Bronchial epithelial cell (primary cell): ENCODE measurements at regions not wholly inside any gene's neighbourhood (a gene's known extent, or its start where the extent isn't known, plus 50 kb on each side); places are given as distances from the start of the nearest gene placed in this dataset.

ENCODE experiments used
- DNase-seq: peaks from one replicate; pipeline ENCODE4 v3.0.0-alpha.2; 2010; ENCODE audit warnings: low read depth
- FAIRE-seq: peaks from 2 replicates; lab custom pipeline; 2011; peaks lifted over from hg19 to GRCh38; lab: Jason Lieb, UNC
- H3K27me3 ChIP-seq: 2 replicates; pipeline ENCODE4 v1.5.1; 2011; ENCODE audit warnings: low read length; ENCODE audit not compliant: control insufficient read depth, insufficient read depth
- H3K36me3 ChIP-seq: 2 replicates; pipeline ENCODE4 v1.5.1; 2011; ENCODE audit warnings: low read length; ENCODE audit not compliant: control insufficient read depth, insufficient read depth
- H3K4me3 ChIP-seq: 2 replicates; pipeline ENCODE4 v1.5.1; 2011; ENCODE audit warnings: mild to moderate bottlenecking, low read depth, low read length, control low read depth
- TF ChIP-seq, protein P1 (sequence below): IDR thresholded peaks from 2 replicates; pipeline ENCODE4 v1.5.1; 2011; ENCODE audit warnings: mild to moderate bottlenecking, moderate library complexity, low read length, control low read depth, inconsistent platforms; ENCODE audit not compliant: insufficient read depth, severe bottlenecking

DNA sequence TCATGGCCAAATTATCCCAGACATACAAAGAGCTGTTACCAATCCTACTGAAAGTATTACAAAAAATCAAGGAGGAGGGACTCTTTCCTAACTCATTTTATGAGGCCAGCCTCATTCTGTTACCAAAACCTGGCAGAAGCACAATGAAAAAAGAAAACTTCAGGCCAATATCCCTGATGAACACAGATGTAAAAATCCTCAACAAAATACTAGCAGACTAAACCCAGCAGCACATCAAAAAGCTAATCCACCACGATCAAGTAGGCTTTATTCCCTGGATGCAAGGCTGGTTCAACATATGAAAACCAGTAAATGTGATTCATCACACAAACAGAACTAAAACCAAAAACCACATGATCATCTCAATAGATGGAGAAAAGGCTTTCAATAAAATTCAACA lies 109.2 kb downstream of the C6orf118 start:
- FAIRE-seq (no peak), DNase-seq (no peak)
- TF ChIP-seq, protein P1, sequence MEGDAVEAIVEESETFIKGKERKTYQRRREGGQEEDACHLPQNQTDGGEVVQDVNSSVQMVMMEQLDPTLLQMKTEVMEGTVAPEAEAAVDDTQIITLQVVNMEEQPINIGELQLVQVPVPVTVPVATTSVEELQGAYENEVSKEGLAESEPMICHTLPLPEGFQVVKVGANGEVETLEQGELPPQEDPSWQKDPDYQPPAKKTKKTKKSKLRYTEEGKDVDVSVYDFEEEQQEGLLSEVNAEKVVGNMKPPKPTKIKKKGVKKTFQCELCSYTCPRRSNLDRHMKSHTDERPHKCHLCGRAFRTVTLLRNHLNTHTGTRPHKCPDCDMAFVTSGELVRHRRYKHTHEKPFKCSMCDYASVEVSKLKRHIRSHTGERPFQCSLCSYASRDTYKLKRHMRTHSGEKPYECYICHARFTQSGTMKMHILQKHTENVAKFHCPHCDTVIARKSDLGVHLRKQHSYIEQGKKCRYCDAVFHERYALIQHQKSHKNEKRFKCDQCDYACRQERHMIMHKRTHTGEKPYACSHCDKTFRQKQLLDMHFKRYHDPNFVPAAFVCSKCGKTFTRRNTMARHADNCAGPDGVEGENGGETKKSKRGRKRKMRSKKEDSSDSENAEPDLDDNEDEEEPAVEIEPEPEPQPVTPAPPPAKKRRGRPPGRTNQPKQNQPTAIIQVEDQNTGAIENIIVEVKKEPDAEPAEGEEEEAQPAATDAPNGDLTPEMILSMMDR, result no peak
- Histone ChIP-seq H3K4me3 (no peak overlapping the region), H3K36me3 (no peaks in the 10 kb centered on the region), H3K27me3 (no peaks in the 10 kb centered on the region)

DNA sequence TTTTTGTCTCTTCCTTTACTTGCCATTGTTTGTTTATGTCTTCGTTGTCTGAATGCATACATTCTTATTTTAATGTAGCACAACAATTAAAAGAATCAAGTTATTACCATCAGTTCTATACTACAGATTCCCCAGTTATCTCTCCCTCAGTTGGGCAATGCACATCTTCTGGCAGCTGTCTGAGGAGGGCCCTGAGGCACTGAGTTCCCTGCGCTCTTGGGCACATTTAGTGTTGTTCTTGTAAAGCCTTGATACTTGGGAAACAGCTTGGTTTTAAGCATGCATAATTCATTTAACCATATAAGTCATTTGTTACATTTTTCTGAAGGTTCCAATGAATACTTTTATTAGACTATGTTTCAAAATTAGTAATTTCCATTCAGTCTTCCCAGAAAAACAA lies 117.9 kb downstream of the C6orf118 start:
- DNase-seq (no peak), FAIRE-seq (no peak)
- no peak overlapping the region for H3K4me3 ChIP-seq
- no peaks in the 10 kb centered on the region for H3K27me3 ChIP-seq
- H3K36me3 ChIP-seq, result no peaks in the 10 kb centered on the region
- TF ChIP-seq, protein P1, result no peak

DNA sequence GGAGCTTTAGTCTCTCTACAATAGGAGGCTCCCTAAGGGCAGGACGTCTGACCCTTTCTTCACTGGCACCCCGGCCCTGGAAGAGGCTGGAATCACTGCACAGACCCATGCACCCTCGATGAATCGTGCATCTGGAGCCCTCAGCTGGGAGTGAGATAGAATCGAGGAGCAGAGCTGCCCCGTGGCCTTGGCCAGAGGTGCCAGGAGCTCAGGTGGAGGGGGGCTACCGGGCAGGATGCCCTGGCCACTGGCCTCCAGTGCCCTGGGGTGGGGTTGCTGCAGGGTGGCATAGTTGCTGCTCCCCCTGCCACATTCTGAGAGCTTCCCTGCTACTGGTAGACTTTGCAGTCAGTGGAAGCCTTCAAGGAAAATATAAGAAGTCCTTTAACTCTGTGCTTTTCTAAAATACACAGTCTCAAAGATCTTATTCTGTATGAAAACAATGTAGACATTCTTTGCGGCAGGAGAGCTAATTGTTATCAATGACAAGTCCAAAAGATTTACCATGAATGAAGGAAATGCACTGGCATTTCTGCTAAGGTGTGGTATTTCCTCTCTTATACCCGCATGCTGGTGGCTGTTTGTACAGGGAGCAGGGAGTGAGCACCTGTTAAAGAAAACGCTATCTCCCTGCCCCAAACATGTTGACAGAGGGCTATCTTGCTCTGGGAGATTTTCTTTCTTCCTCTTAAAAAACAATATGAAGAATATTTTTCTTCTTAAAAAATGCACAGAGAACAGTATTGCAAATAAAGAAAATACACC lies 122.8 kb downstream of the C6orf118 start:
- no peak for FAIRE-seq
- no peaks in the 10 kb centered on the region for H3K36me3 ChIP-seq
- no peak for DNase-seq
- no peaks in the 10 kb centered on the region for H3K27me3 ChIP-seq
- TF ChIP-seq, protein P1, result no peak
- no peak overlapping the region for H3K4me3 ChIP-seq

DNA sequence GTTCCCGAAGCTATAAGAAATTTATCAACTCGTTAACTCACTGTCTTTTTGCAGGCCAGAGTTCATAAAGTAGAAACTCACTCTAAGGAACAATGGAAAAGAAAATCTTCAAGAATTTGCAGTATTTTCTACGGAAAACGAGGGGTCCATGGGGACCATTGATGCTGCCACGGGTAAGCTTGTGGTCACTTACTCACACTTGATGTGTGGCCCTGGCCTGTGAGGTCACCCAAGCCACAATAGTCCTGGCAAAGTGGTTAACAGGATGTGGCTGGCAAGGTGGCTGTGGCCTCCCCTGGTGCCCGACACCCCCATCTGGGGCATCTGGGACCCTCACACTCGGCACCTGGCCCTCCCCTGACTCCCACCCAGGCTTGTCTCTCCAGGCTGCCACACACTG lies 123.4 kb downstream of the C6orf118 start:
- FAIRE-seq, result no peak
- TF ChIP-seq, protein P1, result no peak
- Histone ChIP-seq H3K27me3 (no peaks in the 10 kb centered on the region), H3K36me3 (no peaks in the 10 kb centered on the region), H3K4me3 (no peak overlapping the region)
- no peak for DNase-seq

DNA sequence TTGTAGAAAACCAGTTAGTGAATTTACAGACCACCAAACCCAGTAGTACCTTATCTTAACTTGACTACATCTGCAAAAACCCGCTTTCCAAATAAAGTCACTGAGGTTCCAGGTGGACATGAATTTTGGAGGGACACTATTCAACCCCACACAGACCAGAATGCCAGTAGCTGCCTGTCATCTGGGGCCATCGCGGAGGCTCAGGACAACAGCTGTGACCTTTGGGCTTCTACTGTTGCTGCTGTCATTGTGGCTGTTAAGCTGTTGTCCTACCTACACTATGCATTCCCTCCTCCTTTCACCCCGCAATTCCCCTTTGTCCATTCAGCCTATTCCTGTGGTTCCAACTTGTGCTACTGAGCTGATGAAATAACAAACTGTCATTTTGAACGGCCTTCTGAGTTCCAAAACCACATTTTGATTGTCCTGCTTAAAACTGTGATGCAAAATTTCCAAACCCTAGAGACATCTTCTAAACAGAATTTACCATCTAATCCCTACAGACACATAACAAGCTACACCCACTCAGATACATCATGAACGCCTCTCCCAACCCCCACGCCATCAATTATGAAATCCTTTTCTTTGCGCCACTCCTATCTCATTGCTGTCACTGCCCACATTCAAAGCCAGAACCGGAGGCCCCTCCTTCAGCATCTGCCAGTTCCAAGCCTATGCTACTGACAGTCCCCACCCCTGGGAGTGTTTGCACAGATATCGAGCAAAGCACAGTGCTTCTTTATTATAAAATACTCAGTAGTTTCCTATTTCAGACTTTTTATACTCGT lies 125.0 kb downstream of the C6orf118 start:
- TF ChIP-seq, protein P1, result no peak
- H3K4me3 ChIP-seq, result no peak overlapping the region
- no peaks in the 10 kb centered on the region for H3K36me3 ChIP-seq
- DNase-seq (no peak), FAIRE-seq (no peak)
- no peaks in the 10 kb centered on the region for H3K27me3 ChIP-seq
